GM13976 (cell line): ENCODE measurements at regions not wholly inside any gene's neighbourhood (a gene's known extent, or its start where the extent isn't known, plus 50 kb on each side); places are given as distances from the start of the nearest gene placed in this dataset.

ENCODE experiments used
- DNase-seq: peaks from one replicate; pipeline ENCODE4 v3.0.0; 2012; ENCODE audit warnings: low spot score
- in situ Hi-C: fragments of 300-500 bp; cut with MboI; formaldehyde crosslinking; loops from one replicate; pipeline ENCODE4 v1.12.0; 2022; ENCODE audit warnings: low sequenced_read_pairs, mixed read lengths, inconsistent platforms; ENCODE audit not compliant: unreplicated experiment
- TF ChIP-seq, protein P1 (sequence below): IDR thresholded peaks from 2 replicates; pipeline ENCODE4 v1.5.1; 2012; ENCODE audit warnings: borderline replicate concordance, mild to moderate bottlenecking; ENCODE audit not compliant: insufficient read depth; ENCODE audit errors: extremely low read depth, missing control alignments, control extremely low read depth

DNA sequence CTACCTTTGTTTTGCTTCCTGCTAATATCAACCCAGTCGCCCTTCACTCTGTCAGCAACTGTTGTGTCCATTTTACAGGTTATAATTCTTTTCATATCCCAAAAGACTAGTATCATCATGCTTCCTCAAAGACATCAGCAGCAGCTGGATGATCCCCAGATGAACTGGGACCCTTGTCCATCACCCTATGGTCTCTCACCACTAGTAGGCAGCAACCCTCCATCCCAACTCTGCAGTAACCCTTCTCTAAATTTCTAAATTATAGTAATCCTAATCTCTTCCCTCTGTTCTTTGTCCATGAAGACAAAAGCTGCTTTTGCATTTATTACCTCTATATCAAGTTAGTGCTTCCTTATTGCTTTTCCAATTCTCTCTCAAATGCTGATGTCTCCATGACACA lies 1025.8 kb downstream of the FAM181B start:
- DNase-seq: no peak
- TF ChIP-seq, protein P1, sequence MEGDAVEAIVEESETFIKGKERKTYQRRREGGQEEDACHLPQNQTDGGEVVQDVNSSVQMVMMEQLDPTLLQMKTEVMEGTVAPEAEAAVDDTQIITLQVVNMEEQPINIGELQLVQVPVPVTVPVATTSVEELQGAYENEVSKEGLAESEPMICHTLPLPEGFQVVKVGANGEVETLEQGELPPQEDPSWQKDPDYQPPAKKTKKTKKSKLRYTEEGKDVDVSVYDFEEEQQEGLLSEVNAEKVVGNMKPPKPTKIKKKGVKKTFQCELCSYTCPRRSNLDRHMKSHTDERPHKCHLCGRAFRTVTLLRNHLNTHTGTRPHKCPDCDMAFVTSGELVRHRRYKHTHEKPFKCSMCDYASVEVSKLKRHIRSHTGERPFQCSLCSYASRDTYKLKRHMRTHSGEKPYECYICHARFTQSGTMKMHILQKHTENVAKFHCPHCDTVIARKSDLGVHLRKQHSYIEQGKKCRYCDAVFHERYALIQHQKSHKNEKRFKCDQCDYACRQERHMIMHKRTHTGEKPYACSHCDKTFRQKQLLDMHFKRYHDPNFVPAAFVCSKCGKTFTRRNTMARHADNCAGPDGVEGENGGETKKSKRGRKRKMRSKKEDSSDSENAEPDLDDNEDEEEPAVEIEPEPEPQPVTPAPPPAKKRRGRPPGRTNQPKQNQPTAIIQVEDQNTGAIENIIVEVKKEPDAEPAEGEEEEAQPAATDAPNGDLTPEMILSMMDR: peak; percentile 11
- in situ Hi-C loops: no loop called here

DNA sequence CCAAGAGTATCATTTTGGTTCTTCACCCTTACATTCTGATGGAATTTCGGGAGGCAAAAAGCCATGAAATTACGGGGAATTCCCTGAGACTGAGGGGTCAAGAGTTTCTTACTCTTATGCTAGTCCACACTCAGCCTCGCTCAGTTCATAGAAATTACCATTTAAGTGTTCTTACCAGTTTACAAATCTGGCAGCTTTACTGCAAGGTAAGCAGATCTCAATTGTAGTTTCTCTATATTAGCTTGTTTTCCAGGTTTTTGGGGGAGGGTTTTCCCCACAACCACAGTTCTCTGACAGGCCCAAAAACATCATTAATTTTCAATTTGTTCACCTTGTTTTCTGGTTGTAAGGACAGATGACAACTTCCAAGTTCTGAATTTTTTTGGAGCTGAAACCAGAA lies 1028.4 kb downstream of the FAM181B start:
- in situ Hi-C loops: no loop called here
- DNase-seq: no peak
- TF ChIP-seq, protein P1: no peak

DNA sequence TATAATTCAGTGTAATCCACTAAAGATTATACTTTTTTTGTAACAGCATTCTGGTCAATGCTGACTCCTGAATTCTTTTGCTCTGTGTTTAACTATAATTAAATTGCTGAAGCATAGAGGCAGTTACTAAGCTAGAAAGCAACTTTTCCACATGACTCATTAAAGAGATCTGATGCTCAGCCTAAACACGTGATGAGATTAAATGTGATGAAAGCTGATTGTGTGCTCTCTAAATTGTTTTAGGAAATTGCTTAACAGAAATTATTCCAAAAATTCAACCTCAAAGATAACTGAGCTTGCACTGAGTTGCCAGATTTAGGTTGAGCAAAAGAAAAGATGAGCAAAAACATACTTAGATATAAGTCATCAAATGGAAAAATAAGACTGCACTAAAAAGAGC lies 1033.6 kb downstream of the FAM181B start:
- no peak for DNase-seq
- TF ChIP-seq, protein P1: no peak
- in situ Hi-C loops: no loop called here

DNA sequence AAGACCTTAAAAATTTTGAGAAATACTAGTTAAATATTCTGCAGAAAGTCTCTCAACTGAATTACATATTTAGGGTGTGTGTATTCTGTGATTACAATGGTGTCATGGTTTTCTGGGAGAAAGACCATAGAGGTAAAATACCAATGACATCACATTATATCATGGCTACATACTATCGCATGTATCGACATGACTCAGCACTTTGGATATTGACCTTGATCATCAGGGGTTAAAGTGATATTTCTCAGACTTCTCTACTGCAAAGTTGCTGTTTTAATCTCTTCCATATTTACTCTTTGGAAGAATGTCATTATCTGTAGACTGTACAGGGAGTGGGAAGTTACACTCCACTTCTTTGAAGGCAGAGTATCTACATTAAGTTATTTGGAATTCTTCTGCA lies 1046.6 kb downstream of the FAM181B start:
- in situ Hi-C loops: no loop called here
- no peak for DNase-seq
- TF ChIP-seq, protein P1: no peak

DNA sequence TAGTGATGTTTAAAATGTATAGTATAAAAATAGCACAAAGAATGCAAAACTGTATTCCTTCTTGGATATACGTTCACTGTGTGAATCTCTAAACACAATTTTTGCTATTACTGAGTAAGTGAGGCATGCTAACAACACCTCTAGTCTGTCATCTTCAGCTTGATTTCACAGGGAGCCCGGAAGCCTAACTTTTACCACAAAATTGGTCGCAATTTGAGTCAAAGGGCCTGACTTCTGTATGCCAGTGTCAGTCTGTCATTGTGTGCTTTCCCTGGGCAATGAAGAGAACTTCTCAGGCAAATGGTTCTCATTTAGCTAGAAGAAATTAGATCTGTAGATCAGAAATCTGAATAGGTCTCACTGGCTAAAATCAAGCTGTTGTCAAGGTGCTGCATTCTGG lies 1059.5 kb downstream of the FAM181B start:
- TF ChIP-seq, protein P1: no peak
- DNase-seq: no peak
- in situ Hi-C loops: no loop called here

DNA sequence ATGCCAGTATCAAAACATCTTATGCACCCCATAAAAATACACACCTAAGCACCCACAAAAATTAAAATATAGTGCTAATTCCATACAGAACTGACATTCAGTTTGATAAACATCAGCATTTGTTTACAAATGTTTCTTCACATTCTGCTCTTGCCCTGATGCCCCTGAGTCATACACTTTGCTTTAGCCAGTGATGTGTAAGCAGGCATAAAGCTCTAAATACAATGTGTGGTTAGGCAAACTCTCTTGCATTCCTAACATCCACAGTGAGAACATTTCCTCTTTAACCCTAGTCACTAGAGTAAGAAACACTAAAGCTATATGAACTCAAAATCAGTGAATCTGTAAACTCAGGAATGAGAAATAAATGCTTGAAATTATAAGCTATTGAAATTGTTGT lies 1060.7 kb downstream of the FAM181B start:
- TF ChIP-seq, protein P1: no peak
- DNase-seq: no peak

DNA sequence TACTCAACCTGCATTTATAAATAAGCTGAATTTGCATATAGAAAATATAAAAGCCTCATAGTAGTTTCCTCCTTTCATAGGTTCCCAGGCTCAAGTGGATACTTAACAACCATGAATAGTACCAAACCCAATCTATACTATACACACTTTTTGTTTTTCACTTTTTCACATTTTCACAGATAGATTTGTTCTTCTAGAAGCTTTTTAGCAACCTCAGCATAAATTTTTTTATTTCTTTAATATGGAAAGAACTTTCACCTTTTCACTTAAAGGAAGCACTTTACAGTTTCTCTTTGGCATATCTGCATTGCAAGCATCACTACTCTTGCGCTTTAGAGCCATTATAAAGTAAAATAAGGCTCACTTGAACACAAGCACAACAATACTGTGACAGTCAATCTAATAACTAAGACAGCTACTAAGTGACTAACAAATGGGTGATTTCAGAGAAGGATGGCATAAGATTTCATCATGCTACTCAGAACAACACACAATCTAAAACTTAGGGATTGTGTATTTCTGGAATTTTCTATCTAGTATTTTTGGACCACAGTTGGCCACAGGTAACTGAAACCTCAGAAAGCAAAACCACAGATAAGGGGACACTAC lies 1063.6 kb downstream of the FAM181B start:
- in situ Hi-C loops: no loop called here
- TF ChIP-seq, protein P1: no peak
- no peak for DNase-seq

More for the DNA sequence above, 1060.7 kb downstream of the FAM181B start:
- in situ Hi-C loops: no loop called here
